Trophoblast cell (in vitro differentiated cells and primary cell): ENCODE measurements at regions not wholly inside any gene's neighbourhood (a gene's known extent, or its start where the extent isn't known, plus 50 kb on each side); places are given as distances from the start of the nearest gene placed in this dataset.

Source experiments
- DNase-seq, 2 donors: peaks; one replicate each; pipeline ENCODE4 v3.0.0-alpha.2; 2016
- H2AFZ ChIP-seq: 2 replicates; pipeline ENCODE4 v1.6.1; 2013; ENCODE audit warnings: low read length, moderate library complexity, mild to moderate bottlenecking; ENCODE audit not compliant: insufficient read depth, poor library complexity
- H2AK5ac ChIP-seq: 2 replicates; pipeline ENCODE4 v1.6.1; 2013; ENCODE audit warnings: mild to moderate bottlenecking, low read length
- H2BK120ac ChIP-seq: 2 replicates; pipeline ENCODE4 v1.6.1; 2013; ENCODE audit warnings: low read length, mild to moderate bottlenecking, moderate library complexity; ENCODE audit not compliant: insufficient read depth, poor library complexity
- H2BK12ac ChIP-seq: 2 replicates; pipeline ENCODE4 v1.6.1; 2013; ENCODE audit warnings: mild to moderate bottlenecking, low read length, moderate library complexity
- H2BK5ac ChIP-seq: 2 replicates; pipeline ENCODE4 v1.6.1; 2013; ENCODE audit warnings: low read length, low read depth, moderate library complexity, mild to moderate bottlenecking; ENCODE audit not compliant: poor library complexity
- H3K14ac ChIP-seq: 2 replicates; pipeline ENCODE4 v1.6.1; 2013; ENCODE audit warnings: mild to moderate bottlenecking, low read length
- H3K18ac ChIP-seq: 2 replicates; pipeline ENCODE4 v1.6.1; 2013; ENCODE audit warnings: mild to moderate bottlenecking, low read length
- H3K23ac ChIP-seq: 2 replicates; pipeline ENCODE4 v1.6.1; 2013; ENCODE audit warnings: low read length
- H3K27ac ChIP-seq: 2 replicates; pipeline ENCODE4 v1.5.1; 2013; ENCODE audit warnings: low read depth, mild to moderate bottlenecking, inconsistent platforms, low read length, moderate library complexity
- H3K27me3 ChIP-seq: 2 replicates; pipeline ENCODE4 v1.6.1; 2013; ENCODE audit warnings: inconsistent platforms, mild to moderate bottlenecking, low read length, moderate library complexity; ENCODE audit not compliant: insufficient read depth
- H3K36me3 ChIP-seq, 2 experiments: 1 replicate in 1 of 2; 2 replicates in 1 of 2; pipeline ENCODE4 v1.6.1; 2013; ENCODE audit warnings: low read length in 2 of 2, mild to moderate bottlenecking in 2 of 2, moderate library complexity in 1 of 2; ENCODE audit not compliant: insufficient read depth in 2 of 2, control insufficient read depth in 1 of 2
- H3K4ac ChIP-seq: 2 replicates; pipeline ENCODE4 v1.6.1; 2013; ENCODE audit warnings: low read depth, mild to moderate bottlenecking, low read length, moderate library complexity
- H3K4me1 ChIP-seq, 2 experiments: 1 replicate in 1 of 2; 2 replicates in 1 of 2; pipeline ENCODE4 v1.6.1; 2013; ENCODE audit warnings: low read length in 2 of 2, mild to moderate bottlenecking in 2 of 2, moderate library complexity in 1 of 2; ENCODE audit not compliant: insufficient read depth in 2 of 2, control insufficient read depth in 1 of 2
- H3K4me2 ChIP-seq: 2 replicates; pipeline ENCODE4 v1.6.1; 2013; ENCODE audit warnings: inconsistent platforms, mild to moderate bottlenecking, low read length, moderate library complexity
- H3K4me3 ChIP-seq: 2 replicates; pipeline ENCODE4 v1.5.1; 2013; ENCODE audit warnings: mild to moderate bottlenecking, low read depth, low read length, inconsistent platforms
- H3K79me1 ChIP-seq: one replicate; pipeline ENCODE4 v1.6.1; 2013; ENCODE audit warnings: low read length
- H3K79me2 ChIP-seq: 2 replicates; pipeline ENCODE4 v1.6.1; 2013; ENCODE audit warnings: low read length, mild to moderate bottlenecking; ENCODE audit not compliant: control insufficient read depth, insufficient read depth, poor library complexity
- H3K9ac ChIP-seq: 2 replicates; pipeline ENCODE4 v1.6.1; 2013; ENCODE audit warnings: mild to moderate bottlenecking, low read length
- H3K9me3 ChIP-seq: 2 replicates; pipeline ENCODE4 v1.6.1; 2013; ENCODE audit warnings: low read depth, mild to moderate bottlenecking, control low read depth, inconsistent platforms, low read length; ENCODE audit not compliant: insufficient read depth
- H4K12ac ChIP-seq: 2 replicates; pipeline ENCODE4 v1.6.1; 2013; ENCODE audit warnings: low read depth, mild to moderate bottlenecking, low read length, moderate library complexity
- H4K8ac ChIP-seq: 2 replicates; pipeline ENCODE4 v1.6.1; 2013; ENCODE audit warnings: low read depth, mild to moderate bottlenecking, low read length, moderate library complexity
- H4K91ac ChIP-seq: one replicate; pipeline ENCODE4 v1.6.1; 2013; ENCODE audit warnings: low read depth, mild to moderate bottlenecking, low read length, moderate library complexity
- WGBS: extraction: QIAGEN DNeasy Blood & Tissue Kit; methylation state at CpG from one replicate; pipeline ENCODE4 v1.1.7; 2013; ENCODE audit warnings: missing lambda C conversion rate; ENCODE audit not compliant: insufficient read length, insufficient coverage; ENCODE audit errors: extremely low coverage; 5-methylcytosine and 5-hydroxymethylcytosine counted together

GRCh38 chr7:50174948-50175347 lies 81.9 kb upstream of the ZPBP start:
- Histone ChIP-seq H4K8ac (no peak overlapping the region), H3K4ac (no peak overlapping the region), H3K27me3 (no peaks in the 10 kb centered on the region), H2BK12ac (no peak overlapping the region), H2AK5ac (no peak overlapping the region), H4K91ac (no peak overlapping the region), H3K14ac (no peak overlapping the region), H3K4me2 (no peak overlapping the region), H3K36me3 (no peaks in the 10 kb centered on the region), H3K23ac (no peak overlapping the region), H3K4me3 (no peak overlapping the region), H2AFZ (no peak overlapping the region), H3K79me2 (no peaks in the 10 kb centered on the region), H3K4me1 (no peaks in the 10 kb centered on the region), H3K9me3 (peaks cover 1% of the 10 kb centered on the region), H3K18ac (no peak overlapping the region), H2BK120ac (no peak overlapping the region), H3K79me1 (no peaks in the 10 kb centered on the region), H3K27ac (no peak overlapping the region), H3K9ac (no peak overlapping the region), H4K12ac (no peak overlapping the region), H2BK5ac (no peak overlapping the region)
- WGBS, result no CpG with 5 or more reads among the region's 1 CpG
- DNase-seq, result no peak

- H2BK5ac ChIP-seq, result no peak overlapping the region
- no peak overlapping the region for H2AK5ac ChIP-seq
- H3K36me3 ChIP-seq, result no peaks in the 10 kb centered on the region
- H3K23ac ChIP-seq, result no peak overlapping the region
- no peak overlapping the region for H3K27ac ChIP-seq
- H3K4me2 ChIP-seq, result no peak overlapping the region
- H4K91ac ChIP-seq, result no peak overlapping the region
- no peak overlapping the region for H4K8ac ChIP-seq
- DNase-seq, result no peak
- no peak overlapping the region for H4K12ac ChIP-seq
- no peaks in the 10 kb centered on the region for H3K79me2 ChIP-seq
- no peak overlapping the region for H2BK120ac ChIP-seq
- no peaks in the 10 kb centered on the region for H3K79me1 ChIP-seq
- no peaks in the 10 kb centered on the region for H3K27me3 ChIP-seq
- H3K9ac ChIP-seq, result no peak overlapping the region
- H3K4me1 ChIP-seq, result no peaks in the 10 kb centered on the region
- WGBS, result no CpG with 5 or more reads among the region's 13 CpGs
- no peak overlapping the region for H3K4me3 ChIP-seq
- H3K14ac ChIP-seq, result no peak overlapping the region
- no peak overlapping the region for H3K18ac ChIP-seq
- no peak overlapping the region for H2BK12ac ChIP-seq
- H3K9me3 ChIP-seq, result peaks cover 2% of the 10 kb centered on the region
- H3K4ac ChIP-seq, result no peak overlapping the region
- H2AFZ ChIP-seq, result no peak overlapping the region
These were observed 74.2 kb upstream of the ZPBP start for GRCh38 chr7:50166997-50167965.

GRCh38 chr7:50164559-50165170 lies 71.6 kb upstream of the ZPBP start:
- WGBS, result no CpG with 5 or more reads among the region's 6 CpGs
- Histone ChIP-seq H3K4ac (no peak overlapping the region), H3K79me1 (no peaks in the 10 kb centered on the region), H3K14ac (no peak overlapping the region), H3K4me3 (no peak overlapping the region), H4K12ac (no peak overlapping the region), H3K23ac (no peak overlapping the region), H3K9ac (no peak overlapping the region), H3K9me3 (peaks cover 2% of the 10 kb centered on the region), H3K4me2 (no peak overlapping the region), H3K18ac (no peak overlapping the region), H3K27me3 (no peaks in the 10 kb centered on the region), H2BK120ac (no peak overlapping the region), H3K27ac (no peak overlapping the region), H3K4me1 (no peaks in the 10 kb centered on the region), H4K8ac (no peak overlapping the region), H3K79me2 (no peaks in the 10 kb centered on the region), H2AK5ac (no peak overlapping the region), H2BK12ac (no peak overlapping the region), H2BK5ac (no peak overlapping the region), H4K91ac (no peak overlapping the region), H3K36me3 (no peaks in the 10 kb centered on the region), H2AFZ (no peak overlapping the region)
- DNase-seq, result no peak

- Histone ChIP-seq H2BK5ac (no peak overlapping the region), H3K9ac (no peak overlapping the region), H3K27ac (no peak overlapping the region), H2BK120ac (no peak overlapping the region), H3K4me2 (no peak overlapping the region), H3K4ac (no peak overlapping the region), H2AK5ac (no peak overlapping the region), H4K12ac (no peak overlapping the region), H3K9me3 (no peaks in the 10 kb centered on the region), H4K8ac (no peak overlapping the region), H3K27me3 (no peaks in the 10 kb centered on the region), H4K91ac (no peak overlapping the region), H3K23ac (no peak overlapping the region), H3K79me1 (no peaks in the 10 kb centered on the region), H3K4me3 (no peak overlapping the region), H3K79me2 (no peaks in the 10 kb centered on the region), H2AFZ (no peak overlapping the region), H3K18ac (no peak overlapping the region), H3K14ac (no peak overlapping the region), H3K4me1 (no peaks in the 10 kb centered on the region), H2BK12ac (no peak overlapping the region), H3K36me3 (no peaks in the 10 kb centered on the region)
- DNase-seq, result no peak
- WGBS, result no CpG with 5 or more reads among the region's 4 CpGs
These were observed 67.2 kb upstream of the ZPBP start for GRCh38 chr7:50160206-50160605.
